Left lung (tissue), 4 donors: ENCODE measurements at regions not wholly inside any gene's neighbourhood (a gene's known extent, or its start where the extent isn't known, plus 50 kb on each side); places are given as distances from the start of the nearest gene placed in this dataset.

Experiments
- ATAC-seq: fragments of 200-7000 bp; cut with Tn5 transposase; one replicate; pipeline ENCODE4 v1.9.1; 2020; ENCODE audit warnings: moderate library complexity
- DNase-seq, 4 donors: peaks; one replicate each; pipeline ENCODE4 v3.0.0-alpha.2; 2013 to 2020
- H3K27ac ChIP-seq, 2 donors: fragments of 200-600 bp; sonication (generic) in 1 of 2; one replicate each; pipeline versions ENCODE4 v1.5.0 to v1.8.0; 2020 to 2021
- H3K27me3 ChIP-seq, 2 donors: fragments of 200-600 bp; sonication (generic) in 1 of 2; one replicate each; pipeline versions ENCODE4 v1.5.0 to v1.8.0; 2020 to 2021
- H3K36me3 ChIP-seq, 2 donors: fragments of 200-600 bp; sonication (generic) in 1 of 2; one replicate each; pipeline versions ENCODE4 v1.5.0 to v1.8.0; 2020 to 2021
- H3K4me1 ChIP-seq, 2 donors: fragments of 200-600 bp; one replicate each; pipeline ENCODE4 v1.8.0; 2021
- H3K4me3 ChIP-seq, 2 donors: fragments of 200-600 bp; sonication (generic) in 1 of 2; one replicate each; pipeline versions ENCODE4 v1.5.0 to v1.8.0; 2020 to 2021; ENCODE audit warnings: mild to moderate bottlenecking in 1 of 2
- H3K9me3 ChIP-seq, 2 donors: fragments of 200-600 bp; sonication (generic) in 1 of 2; one replicate each; pipeline versions ENCODE4 v1.5.0 to v1.8.0; 2020 to 2021
- CTCF ChIP-seq, 2 donors: fragments of 200-600 bp; sonication (generic) in 1 of 2; IDR thresholded peaks; one replicate each; pipeline versions ENCODE4 v1.5.0 to v1.8.0; 2021; ENCODE audit warnings: antibody characterized with exemption in 2 of 2
- intact Hi-C, 2 donors: fragments of 100-400 bp; cut with DNase I; formaldehyde crosslinking; loops; one replicate each; pipeline versions ENCODE4 v1.11.2 to v1.14.2; 2022
- donor health status: DM: no; HTN: yes; CAD: no.
- donor health status: DM: no; HTN: no; CAD: no.

DNA sequence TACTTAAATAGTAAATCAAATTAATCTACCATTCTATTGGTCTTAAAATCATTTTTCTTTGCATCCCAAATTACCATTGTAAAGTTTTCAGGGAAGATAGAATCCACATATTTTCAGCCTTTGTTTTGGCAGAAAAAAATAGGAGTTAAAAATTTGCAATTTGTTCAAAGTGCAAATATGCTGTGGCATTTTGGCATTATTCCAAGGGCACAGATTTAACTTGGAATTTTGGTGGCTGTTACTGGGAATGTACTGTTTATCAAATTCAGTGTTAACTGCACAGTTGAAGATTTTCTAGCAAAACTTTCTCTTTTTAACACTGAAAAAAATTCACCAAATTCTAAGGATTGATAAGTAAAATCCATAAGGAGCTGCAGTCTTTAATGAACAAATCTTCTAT lies 151.0 kb upstream of the HDAC9 start:
- intact Hi-C loops, result no loop called here
- Histone ChIP-seq H3K36me3 (no peaks in the 10 kb centered on the region), H3K4me3 (no peak overlapping the region), H3K27me3 (no peaks in the 10 kb centered on the region), H3K9me3 (peaks cover 0 to 13% of the 10 kb centered on the region in 2 donors), H3K4me1 (no peaks in the 10 kb centered on the region), H3K27ac (no peak overlapping the region)
- no peak for TF ChIP-seq CTCF (IDR thresholded peaks at IDR 0.05)
- DNase-seq (no peak), ATAC-seq (no peak)

DNA sequence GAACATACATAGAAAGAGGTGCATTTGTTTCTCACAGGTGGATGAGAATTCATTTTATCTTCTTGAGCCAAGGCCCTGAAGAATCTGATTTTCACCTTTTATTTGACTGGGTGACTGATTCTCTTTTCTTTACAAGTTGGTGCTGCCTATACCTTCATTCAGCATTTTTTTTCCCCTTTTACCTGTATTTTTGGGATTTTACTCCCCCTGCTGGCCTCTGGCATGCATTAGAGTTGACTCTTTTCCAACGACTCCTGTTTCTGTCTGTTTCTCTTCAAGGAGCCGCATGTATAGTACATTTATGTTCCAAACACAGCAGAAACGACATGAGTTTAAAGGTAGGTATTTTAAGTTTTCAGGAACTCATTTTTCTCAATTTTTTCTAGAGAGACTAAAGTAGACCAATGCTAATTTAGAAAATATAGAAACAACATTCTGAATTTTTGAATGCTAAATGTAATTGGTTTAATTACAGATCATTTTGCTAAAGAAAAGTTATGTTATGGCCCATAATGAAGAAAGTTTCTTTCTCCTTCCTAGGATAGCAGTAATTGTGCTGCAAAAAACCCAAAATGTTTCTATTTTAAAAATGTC lies 149.8 kb upstream of the HDAC9 start:
- no peaks in the 10 kb centered on the region for H3K27me3 ChIP-seq
- H3K4me1 ChIP-seq, result no peaks in the 10 kb centered on the region
- ATAC-seq (peak; percentile 77), DNase-seq (peak in 1 of 4 donors; percentile 48)
- H3K4me3 ChIP-seq, result no peak overlapping the region
- no peak overlapping the region for H3K27ac ChIP-seq
- H3K36me3 ChIP-seq, result no peaks in the 10 kb centered on the region
- peak; percentile 66 for TF ChIP-seq CTCF (IDR thresholded peaks at IDR 0.05)
- intact Hi-C loops, result no loop called here
- peaks cover 0 to 8% of the 10 kb centered on the region in 2 donors for H3K9me3 ChIP-seq

DNA sequence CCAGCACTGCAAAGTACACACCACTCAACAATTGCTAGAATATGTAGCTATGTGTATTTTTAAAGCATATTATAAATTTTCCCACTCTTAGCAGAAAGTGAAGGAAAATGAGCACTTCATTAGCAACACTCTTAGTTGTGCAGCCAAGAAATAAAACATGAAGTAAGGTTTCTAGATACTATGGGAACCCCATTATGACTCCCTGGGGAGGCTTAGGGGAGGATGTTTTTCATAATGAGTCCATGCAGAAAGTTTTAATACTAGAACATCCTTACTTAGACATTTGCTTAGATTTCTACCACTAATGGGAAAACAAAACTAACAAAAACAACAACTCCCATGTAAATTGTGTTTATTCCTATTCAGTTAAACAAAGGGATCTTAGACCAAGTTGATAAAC lies 148.4 kb upstream of the HDAC9 start:
- no peak for DNase-seq
- intact Hi-C loops, result no loop called here
- no peaks in the 10 kb centered on the region for H3K4me1 ChIP-seq
- TF ChIP-seq CTCF (IDR thresholded peaks at IDR 0.05), result no peak
- H3K27me3 ChIP-seq, result no peaks in the 10 kb centered on the region
- H3K36me3 ChIP-seq, result no peaks in the 10 kb centered on the region
- H3K4me3 ChIP-seq, result no peak overlapping the region
- no peak overlapping the region for H3K27ac ChIP-seq
- no peaks in the 10 kb centered on the region for H3K9me3 ChIP-seq
- no peak for ATAC-seq

- intact Hi-C loops, result loop anchor here in 1 of 2 donors (5.0 kb wide), 1 partner anchor 222 kb away; no protein-coding TSS in a partner anchor
- no peaks in the 10 kb centered on the region for H3K27me3 ChIP-seq
- no peak overlapping the region for H3K4me3 ChIP-seq
- no peak for TF ChIP-seq CTCF (IDR thresholded peaks at IDR 0.05)
- H3K36me3 ChIP-seq, result no peaks in the 10 kb centered on the region
- no peak overlapping the region for H3K27ac ChIP-seq
- no peaks in the 10 kb centered on the region for H3K9me3 ChIP-seq
- ATAC-seq (no peak), DNase-seq (no peak)
- H3K4me1 ChIP-seq, result peaks cover 0 to under 1% of the 10 kb centered on the region in 2 donors
These were observed 144.9 kb upstream of the HDAC9 start for GRCh38 chr7:18350678-18351077.

GRCh38 chr7:18352339-18353255 lies 143.0 kb upstream of the HDAC9 start:
- intact Hi-C loops, result loop anchor here in 1 of 2 donors (5.0 kb wide), 1 partner anchor 220 kb away; no protein-coding TSS in a partner anchor
- ATAC-seq, result peak; percentile 84
- H3K4me3 ChIP-seq, result no peak overlapping the region

More at GRCh38 chr7:18352339-18353255, 143.0 kb upstream of the HDAC9 start:
- peaks cover 0 to 4% of the 10 kb centered on the region in 2 donors for H3K4me1 ChIP-seq
- TF ChIP-seq CTCF (IDR thresholded peaks at IDR 0.05), result peak; percentile 21 to 34
- no peak overlapping the region for H3K27ac ChIP-seq
- H3K27me3 ChIP-seq, result no peaks in the 10 kb centered on the region
- H3K36me3 ChIP-seq, result no peaks in the 10 kb centered on the region
- DNase-seq, result peak in 2 of 4 donors; percentile 14 to 45
- no peaks in the 10 kb centered on the region for H3K9me3 ChIP-seq
